ENCODE measurements at regions not wholly inside any gene's neighbourhood (a gene's known extent, or its start where the extent isn't known, plus 50 kb on each side); places are given as distances from the start of the nearest gene placed in this dataset.

DNA sequence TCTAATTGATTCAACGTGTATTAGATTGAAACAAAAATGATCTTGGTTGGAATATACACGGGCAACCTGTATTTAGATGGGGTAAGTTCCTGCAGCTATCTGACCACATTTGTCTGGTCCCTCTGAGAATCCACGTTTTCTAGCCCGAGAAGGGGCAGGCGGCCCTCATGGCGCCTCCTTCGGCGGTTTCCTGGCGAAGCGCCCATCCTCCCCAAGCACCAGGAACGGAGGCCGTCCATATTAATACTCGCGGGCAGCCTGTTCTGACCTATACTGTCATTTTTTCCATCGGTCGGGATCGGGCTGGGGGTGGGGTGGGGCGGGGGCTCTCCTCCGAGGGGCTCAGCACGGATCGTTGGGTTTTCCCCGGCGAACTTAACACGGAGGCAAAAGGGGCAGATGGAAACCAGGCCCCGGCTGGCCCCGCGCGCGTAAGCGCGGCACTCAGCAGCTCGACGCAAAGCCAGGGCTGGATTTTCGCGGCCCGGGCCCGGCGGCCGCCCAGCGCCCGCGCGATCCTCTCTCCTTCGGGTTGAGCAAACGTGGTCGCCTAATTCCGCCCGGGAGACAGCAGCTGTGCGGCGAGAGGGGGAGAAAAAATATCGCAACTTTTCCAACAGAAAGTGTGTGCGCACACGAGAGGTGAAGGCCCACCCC is 77.2 kb upstream of the BCOR start:
- no peak for DNase-seq

- peak; percentile 64 for DNase-seq
These were observed 76.5 kb upstream of the BCOR start for GRCh38 chrX:40174001-40174853.

DNA sequence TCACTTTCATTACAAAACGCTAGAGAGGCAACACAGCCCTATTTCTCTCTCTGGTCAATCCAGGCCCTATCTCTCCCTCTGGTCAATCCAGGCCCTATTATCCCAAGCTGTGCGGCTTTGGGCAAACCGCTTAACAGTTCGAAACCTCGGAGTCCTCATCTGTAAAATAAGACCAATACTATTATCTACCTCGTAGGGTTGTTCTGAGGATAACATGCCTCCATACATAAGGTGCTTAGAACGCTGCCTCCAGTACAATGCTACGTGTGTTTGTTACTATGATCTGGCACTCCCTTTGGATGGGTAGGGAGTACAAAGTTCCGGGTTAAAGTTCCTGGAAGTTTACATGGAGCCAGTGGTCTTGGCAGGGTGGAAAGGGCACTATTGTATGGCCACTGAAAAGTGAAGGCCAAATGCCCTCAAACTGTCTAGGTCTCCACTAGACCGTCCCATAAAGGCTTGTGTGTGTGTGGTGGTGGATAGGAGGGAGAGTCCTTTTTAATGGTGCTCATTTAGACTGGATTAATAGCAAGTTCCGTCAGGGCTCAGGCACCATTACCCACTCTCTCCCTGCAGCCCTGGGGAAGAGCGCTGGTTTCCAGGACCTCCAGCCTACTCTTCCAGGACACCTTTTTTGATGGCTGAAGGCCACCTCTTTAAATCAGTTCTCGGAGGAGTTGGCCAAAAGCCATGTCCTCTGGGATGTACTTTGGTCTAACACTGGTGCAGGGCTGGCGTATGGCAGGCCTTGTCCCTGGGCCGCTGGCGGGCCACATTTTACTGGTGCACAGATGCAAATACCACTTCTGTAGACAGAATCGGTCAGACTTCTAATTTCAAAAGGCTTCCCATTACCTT is 75.6 kb upstream of the BCOR start:
- no peak for DNase-seq

GRCh38 chrX:40172401-40173142 is 74.8 kb upstream of the BCOR start:
- no peak for DNase-seq

DNA sequence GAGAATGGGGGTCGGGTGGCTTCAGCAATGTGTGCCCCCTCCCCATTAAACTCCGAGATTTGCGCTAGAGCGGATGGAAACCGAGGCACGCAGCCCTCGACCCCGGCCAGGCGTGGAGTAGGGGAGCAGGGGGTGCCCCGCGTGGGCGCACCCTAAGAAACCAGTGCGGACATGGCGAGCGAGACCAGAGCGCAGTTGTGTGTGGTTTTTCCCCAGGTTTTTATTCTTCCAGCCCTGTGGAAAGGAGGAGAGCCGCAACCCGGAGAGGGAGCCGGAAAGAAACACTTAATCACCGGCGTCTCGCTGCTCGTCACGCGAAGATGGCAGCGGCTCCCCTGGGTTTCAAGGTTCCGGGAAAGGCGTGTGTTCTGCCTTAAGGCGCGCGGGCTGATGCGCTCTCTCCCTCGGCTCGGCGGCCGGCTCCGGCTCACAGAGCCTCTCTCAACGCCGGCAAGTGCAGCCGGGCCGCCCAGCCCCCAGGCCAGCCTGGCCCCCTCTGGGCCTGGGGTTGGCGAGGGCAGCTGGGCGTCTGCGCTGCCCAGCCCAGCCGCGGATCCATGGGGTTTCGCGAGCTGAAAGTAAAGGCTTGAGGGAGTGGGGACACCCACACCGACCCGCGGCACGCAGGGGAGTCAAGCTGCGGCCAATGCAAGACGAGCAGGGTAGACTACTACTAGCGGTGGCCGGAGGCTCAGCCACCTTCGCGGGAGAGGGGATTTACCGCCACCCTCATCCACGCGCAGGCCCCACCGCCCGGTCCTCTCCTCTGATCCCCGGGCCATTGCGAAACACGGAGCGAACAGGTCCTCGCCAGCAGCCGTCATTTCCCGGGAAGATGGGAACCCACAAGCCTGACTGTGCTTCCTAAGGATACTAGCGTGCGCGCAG is 74.0 kb upstream of the BCOR start:
- DNase-seq = no peak

DNA sequence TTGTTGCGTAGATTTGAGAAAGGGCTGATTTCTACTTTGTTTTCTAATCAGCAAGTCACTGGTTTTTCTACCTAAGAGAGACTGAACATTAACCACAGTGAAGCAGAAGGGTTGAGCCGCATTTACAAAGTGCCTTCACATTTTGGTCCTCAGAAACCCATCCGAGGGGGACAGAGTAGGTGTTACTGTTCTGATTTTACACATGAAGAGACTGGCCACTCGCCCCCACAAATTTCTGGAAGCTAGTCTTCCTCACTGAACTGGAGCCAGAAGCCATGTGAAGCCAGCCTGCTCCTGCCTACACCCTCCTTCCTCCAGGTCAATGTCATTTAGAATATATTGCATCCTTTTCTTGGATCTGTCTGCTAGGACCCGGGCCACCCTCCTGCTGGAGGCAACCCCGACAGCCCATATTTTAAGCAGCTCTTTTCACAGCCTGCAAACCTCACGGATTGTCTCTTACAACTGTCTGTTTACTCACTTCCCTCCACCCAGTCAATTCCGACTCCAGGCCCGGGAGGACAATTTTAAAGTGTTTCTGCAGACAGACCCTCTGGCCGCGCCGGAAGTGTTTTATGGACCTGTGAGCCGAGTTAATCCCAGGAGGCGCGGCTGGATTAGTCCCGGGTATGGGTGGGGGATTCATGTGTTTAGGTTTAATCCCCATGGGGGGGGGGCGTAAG is 73.2 kb upstream of the BCOR start:
- DNase-seq = no peak

DNA sequence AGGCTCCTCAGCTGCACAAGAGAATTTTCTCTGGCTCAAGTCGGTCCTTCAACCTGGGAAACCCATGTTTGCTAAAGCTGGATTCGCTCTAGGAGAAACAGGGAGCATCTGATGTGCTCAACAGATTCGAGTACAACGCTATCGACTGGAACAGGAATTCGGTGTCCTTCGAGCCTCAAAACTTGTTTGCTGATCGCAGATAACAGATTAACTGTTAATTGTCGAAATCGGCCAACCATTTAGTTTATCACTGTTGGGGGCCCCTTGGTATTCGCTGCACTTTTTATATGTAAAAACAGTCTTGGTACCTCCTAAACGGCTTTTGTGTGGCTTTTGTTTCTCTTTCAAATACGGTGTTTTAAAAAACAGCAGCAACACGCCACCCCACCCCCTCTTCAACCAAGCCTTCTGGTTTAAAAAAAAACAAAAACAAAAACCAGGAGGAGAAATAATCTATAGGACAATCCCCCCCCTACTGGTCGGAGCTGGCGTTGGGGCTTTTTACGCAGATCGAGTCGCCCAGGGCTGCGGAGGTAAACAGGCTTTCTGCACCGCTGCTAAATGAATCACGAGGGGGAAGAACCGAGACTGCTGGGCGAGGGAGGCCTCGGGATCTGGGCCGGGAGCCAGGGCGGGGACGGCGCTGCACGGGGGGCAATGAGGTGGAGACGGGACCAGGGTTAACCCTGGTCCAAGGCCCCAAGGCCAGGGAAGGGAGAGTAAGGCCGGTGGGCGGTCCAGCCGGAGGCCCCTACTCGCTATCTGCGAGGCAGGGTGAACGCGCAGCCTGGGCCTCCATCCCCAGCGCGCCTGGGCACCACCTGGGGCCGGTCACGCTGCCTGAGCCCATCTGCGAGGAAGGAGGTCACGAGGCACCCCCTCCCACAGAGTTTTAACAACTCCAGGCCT is 71.7 kb upstream of the BCOR start:
- peak; percentile 21 for DNase-seq

DNA sequence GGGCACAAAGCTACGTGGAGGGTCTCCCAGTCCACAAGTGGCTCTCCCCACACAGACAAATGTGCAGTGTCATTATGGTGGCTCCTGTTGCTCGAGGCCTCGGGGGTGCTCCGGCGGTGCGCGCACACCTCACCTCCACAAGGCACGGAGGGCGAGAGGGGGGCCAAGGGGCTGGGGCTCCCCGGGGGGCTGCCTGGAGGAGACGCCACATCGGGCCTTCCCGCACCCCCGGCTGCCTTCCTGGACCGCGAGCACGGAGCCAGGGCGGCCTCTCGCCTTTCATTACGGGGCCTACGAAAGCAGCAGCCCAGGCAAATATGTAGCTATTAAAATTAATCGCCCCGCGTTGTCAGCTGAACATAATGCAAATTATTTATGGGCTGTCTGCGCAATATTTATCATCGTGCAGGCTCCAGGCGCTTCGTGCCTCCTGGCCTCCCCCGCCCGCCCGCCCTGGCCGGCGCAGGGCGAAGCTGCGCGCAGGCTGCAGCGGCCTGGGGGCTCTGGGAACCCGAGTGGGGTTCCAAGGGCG is 70.8 kb upstream of the BCOR start:
- no peak for DNase-seq

DNA sequence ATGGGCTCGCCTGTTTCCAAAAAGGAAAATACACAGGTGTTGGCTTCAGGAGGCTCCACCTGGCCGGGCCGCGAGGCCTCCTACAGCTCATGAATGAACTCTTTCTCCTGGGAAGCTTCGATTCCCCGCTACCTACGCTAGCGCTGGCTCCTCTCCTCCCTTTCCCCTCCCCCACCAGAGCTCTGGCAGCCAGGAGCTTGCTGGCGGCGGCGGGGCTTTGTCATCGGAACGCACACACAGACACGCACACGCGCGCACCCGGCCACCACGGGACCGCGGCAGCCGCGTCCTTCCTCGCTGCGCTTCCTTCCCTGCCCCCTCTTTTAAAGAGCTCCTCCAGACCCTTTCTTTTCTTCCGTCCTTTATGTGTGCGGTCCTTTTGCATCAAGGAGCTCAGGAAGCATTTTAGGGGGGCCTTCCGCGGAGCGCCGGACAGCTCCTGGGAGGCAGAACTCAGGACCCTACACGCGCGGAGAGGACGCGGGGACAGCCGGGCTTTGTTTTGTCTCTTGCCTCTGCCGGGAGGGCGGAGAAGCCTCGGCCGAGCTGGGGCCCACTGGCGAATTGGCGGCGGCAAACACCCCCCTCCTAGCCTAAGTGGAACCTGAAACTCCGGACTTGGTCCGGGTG is 70.2 kb upstream of the BCOR start:
- peak; percentile 51 for DNase-seq

GRCh38 chrX:40167233-40167849 is 69.6 kb upstream of the BCOR start:
- no peak for DNase-seq

- DNase-seq = no peak
These were observed 68.8 kb upstream of the BCOR start for GRCh38 chrX:40166582-40166981.

GRCh38 chrX:40165861-40166260 is 68.1 kb upstream of the BCOR start:
- DNase-seq = no peak

DNA sequence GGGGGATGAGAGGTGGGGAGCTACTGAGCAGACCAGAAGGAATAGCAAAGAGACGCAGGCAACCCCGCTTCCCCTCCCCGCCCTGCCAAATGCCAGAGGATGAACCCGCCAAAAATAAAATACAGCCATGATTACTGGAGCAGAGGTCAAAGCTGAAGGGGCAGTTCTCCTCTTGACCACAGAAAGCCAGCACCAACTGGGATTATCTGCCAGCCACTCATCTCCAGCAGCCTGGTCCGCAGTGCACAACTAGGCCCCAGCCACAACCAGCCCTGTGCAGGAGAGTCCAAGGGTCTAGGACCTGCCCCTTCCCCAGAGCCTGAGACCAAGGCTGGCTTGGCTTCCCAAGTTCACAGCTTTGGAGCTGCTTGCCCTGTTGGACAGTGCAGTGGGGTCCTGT is 67.4 kb upstream of the BCOR start:
- DNase-seq = no peak

DNA sequence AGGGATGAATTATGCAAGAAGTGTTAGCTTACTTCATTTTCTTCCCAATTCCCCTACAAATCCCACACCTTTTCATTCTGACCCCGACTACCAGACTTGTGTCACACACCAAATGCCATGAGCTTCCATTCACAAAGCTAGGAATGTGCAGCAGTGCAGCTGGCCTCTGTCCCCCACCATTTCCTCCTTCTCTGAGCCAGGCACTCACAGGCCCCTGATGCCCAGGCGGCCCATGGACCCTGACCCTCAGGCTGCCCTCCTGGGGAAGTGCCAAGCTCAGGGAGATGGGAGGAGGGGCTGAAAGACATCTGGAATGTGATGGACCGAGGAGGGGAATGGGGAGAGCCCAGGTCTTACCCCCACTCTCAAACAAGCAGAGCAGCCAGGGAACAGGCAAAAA is 67.0 kb upstream of the BCOR start:
- no peak for DNase-seq

GRCh38 chrX:40158036-40158706 is 60.4 kb upstream of the BCOR start:
- DNase-seq = no peak

- no peak for DNase-seq
These were observed 59.7 kb upstream of the BCOR start for GRCh38 chrX:40157228-40158035.
